Gastroesophageal sphincter (tissue), 3 donors: ENCODE measurements at regions not wholly inside any gene's neighbourhood (a gene's known extent, or its start where the extent isn't known, plus 50 kb on each side); places are given as distances from the start of the nearest gene placed in this dataset.

Experiments used
- POLR2A ChIP-seq, 2 donors: fragments of 450-650 bp; IDR thresholded peaks; one replicate each; pipeline ENCODE4 v1.6.1; 2017; ENCODE audit warnings: antibody characterized with exemption in 2 of 2, mild to moderate bottlenecking in 2 of 2, moderate library complexity in 1 of 2
- POLR2AphosphoS5 ChIP-seq: sonication (generic); formaldehyde crosslinking; IDR thresholded peaks from one replicate; pipeline ENCODE4 v1.6.1; 2017; ENCODE audit warnings: antibody characterized with exemption
- TF ChIP-seq, protein P1 (sequence below), 4 experiments: fragments of 200-600 bp in 2 of 4; fragments of 450-650 bp in 2 of 4; sonication (generic) in 1 of 4; IDR thresholded peaks; one replicate each; pipeline ENCODE4 v1.5.1; 2017 to 2019; ENCODE audit warnings: antibody characterized with exemption in 4 of 4, mild to moderate bottlenecking in 2 of 4, moderate library complexity in 2 of 4

DNA sequence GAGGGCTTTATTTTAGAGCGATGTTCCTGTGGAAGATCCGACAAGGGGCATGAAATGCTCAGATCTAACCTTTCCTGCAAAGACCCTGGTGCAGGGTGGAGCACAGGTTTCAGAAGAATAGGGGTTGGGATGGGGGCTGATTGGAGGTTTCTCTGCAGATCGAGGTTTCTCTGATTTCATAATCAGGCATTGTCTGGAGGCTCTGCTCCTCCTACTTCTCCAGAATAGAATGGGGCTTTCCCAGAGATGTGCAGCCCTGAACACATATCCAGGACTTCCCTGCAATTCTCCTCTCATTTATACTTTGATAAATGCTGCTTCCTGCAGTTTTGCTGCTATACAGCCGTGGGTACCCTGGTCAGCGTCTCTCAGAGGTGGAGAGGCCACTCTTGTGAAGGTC is 397.6 kb upstream of the BOD1L1 start:
- TF ChIP-seq, protein P1, sequence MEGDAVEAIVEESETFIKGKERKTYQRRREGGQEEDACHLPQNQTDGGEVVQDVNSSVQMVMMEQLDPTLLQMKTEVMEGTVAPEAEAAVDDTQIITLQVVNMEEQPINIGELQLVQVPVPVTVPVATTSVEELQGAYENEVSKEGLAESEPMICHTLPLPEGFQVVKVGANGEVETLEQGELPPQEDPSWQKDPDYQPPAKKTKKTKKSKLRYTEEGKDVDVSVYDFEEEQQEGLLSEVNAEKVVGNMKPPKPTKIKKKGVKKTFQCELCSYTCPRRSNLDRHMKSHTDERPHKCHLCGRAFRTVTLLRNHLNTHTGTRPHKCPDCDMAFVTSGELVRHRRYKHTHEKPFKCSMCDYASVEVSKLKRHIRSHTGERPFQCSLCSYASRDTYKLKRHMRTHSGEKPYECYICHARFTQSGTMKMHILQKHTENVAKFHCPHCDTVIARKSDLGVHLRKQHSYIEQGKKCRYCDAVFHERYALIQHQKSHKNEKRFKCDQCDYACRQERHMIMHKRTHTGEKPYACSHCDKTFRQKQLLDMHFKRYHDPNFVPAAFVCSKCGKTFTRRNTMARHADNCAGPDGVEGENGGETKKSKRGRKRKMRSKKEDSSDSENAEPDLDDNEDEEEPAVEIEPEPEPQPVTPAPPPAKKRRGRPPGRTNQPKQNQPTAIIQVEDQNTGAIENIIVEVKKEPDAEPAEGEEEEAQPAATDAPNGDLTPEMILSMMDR (IDR thresholded peaks at IDR 0.05): no peak
- no peak for TF ChIP-seq POLR2A (IDR thresholded peaks at IDR 0.05)
- TF ChIP-seq POLR2AphosphoS5: no peak
